WTC11 (cell line): ENCODE measurements at regions not wholly inside any gene's neighbourhood (a gene's known extent, or its start where the extent isn't known, plus 50 kb on each side); places are given as distances from the start of the nearest gene placed in this dataset.

Source experiments
- FOXJ3 ChIP-seq: sonication (generic); formaldehyde crosslinking; IDR thresholded peaks from 2 replicates; pipeline ENCODE4 v1.9.0; 2021; ENCODE audit warnings: missing genetic modification reagents, mild to moderate bottlenecking, borderline replicate concordance
- TF ChIP-seq, protein P1 (sequence below): fragments of 250-450 bp; sonication (Bioruptor Pico); IDR thresholded peaks from 2 replicates; pipeline ENCODE4 v1.9.0; 2021; ENCODE audit warnings: mild to moderate bottlenecking, borderline replicate concordance

DNA sequence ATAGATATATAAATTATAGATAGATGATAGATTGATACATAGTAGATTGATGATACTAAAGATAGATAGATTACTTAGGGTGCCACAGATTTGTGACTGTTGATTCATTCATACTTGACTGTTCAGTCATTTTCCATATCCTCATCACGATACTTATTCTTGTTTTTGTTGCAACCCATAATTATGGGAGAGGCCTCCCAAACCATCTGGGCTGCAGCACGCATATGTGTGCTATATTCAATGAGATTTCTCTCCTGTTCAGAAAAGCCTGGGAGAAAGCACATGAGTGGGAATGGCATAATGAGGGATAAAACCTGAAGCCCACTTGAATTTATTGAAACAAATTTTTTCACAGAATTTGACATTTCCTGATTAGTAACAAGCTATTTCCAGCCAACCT, 346.4 kb upstream of the PRKX start:
- no peak for TF ChIP-seq FOXJ3 (CRISPR knock-in tag)
- TF ChIP-seq, protein P1, sequence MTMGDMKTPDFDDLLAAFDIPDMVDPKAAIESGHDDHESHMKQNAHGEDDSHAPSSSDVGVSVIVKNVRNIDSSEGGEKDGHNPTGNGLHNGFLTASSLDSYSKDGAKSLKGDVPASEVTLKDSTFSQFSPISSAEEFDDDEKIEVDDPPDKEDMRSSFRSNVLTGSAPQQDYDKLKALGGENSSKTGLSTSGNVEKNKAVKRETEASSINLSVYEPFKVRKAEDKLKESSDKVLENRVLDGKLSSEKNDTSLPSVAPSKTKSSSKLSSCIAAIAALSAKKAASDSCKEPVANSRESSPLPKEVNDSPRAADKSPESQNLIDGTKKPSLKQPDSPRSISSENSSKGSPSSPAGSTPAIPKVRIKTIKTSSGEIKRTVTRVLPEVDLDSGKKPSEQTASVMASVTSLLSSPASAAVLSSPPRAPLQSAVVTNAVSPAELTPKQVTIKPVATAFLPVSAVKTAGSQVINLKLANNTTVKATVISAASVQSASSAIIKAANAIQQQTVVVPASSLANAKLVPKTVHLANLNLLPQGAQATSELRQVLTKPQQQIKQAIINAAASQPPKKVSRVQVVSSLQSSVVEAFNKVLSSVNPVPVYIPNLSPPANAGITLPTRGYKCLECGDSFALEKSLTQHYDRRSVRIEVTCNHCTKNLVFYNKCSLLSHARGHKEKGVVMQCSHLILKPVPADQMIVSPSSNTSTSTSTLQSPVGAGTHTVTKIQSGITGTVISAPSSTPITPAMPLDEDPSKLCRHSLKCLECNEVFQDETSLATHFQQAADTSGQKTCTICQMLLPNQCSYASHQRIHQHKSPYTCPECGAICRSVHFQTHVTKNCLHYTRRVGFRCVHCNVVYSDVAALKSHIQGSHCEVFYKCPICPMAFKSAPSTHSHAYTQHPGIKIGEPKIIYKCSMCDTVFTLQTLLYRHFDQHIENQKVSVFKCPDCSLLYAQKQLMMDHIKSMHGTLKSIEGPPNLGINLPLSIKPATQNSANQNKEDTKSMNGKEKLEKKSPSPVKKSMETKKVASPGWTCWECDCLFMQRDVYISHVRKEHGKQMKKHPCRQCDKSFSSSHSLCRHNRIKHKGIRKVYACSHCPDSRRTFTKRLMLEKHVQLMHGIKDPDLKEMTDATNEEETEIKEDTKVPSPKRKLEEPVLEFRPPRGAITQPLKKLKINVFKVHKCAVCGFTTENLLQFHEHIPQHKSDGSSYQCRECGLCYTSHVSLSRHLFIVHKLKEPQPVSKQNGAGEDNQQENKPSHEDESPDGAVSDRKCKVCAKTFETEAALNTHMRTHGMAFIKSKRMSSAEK (CRISPR knock-in tag) = no peak
